Testis (tissue), 2 donors: ENCODE measurements at regions not wholly inside any gene's neighbourhood (a gene's known extent, or its start where the extent isn't known, plus 50 kb on each side); places are given as distances from the start of the nearest gene placed in this dataset.
"Not testable (repeated sequence)": the region's sequence is repeated elsewhere in the genome, so short reads cannot be mapped to it uniquely, and the experiment has no call there.

Source experiments
- CTCF ChIP-seq, 3 experiments: fragments of 450-650 bp in 2 of 3; fragments of 200-600 bp in 1 of 3; sonication (generic) in 1 of 3; IDR thresholded peaks; one replicate each; pipeline ENCODE4 v1.5.1; 2016 to 2019; ENCODE audit warnings: antibody characterized with exemption in 3 of 3, mild to moderate bottlenecking in 2 of 3, moderate library complexity in 1 of 3
- POLR2A ChIP-seq: fragments of 450-650 bp; IDR thresholded peaks from one replicate; pipeline ENCODE4 v1.6.1; 2017; ENCODE audit warnings: antibody characterized with exemption, mild to moderate bottlenecking, moderate library complexity

- not testable (repeated sequence) for TF ChIP-seq CTCF (IDR thresholded peaks at IDR 0.05); POLR2A
Observed at GRCh38 chr2:237005341-237005740, 80.3 kb upstream of the COPS8 start.
